ENCODE measurements at regions not wholly inside any gene's neighbourhood (a gene's known extent, or its start where the extent isn't known, plus 50 kb on each side); places are given as distances from the start of the nearest gene placed in this dataset.

DNA sequence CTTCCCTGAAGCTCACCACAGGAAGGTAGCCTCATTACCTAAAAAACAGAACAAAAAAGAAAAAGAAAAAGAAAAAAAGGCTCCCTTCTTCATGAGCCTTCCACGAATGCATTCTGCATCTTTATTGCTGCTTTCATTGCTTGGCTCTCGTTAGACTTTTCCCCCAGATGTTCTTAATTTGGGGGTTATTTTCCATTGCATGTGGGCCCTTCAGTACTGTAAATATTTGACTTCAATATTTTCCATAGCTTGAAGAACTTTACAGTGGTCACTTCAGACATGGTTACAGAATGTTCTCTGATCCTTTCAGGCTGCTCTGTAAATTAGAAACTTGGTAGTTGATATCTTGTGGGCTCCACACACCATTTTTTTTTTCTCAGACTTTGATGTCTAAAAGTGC is 65.6 kb upstream of the COPS8 start:
- no peak overlapping the region for H3K27ac ChIP-seq
- TF ChIP-seq, protein P1, sequence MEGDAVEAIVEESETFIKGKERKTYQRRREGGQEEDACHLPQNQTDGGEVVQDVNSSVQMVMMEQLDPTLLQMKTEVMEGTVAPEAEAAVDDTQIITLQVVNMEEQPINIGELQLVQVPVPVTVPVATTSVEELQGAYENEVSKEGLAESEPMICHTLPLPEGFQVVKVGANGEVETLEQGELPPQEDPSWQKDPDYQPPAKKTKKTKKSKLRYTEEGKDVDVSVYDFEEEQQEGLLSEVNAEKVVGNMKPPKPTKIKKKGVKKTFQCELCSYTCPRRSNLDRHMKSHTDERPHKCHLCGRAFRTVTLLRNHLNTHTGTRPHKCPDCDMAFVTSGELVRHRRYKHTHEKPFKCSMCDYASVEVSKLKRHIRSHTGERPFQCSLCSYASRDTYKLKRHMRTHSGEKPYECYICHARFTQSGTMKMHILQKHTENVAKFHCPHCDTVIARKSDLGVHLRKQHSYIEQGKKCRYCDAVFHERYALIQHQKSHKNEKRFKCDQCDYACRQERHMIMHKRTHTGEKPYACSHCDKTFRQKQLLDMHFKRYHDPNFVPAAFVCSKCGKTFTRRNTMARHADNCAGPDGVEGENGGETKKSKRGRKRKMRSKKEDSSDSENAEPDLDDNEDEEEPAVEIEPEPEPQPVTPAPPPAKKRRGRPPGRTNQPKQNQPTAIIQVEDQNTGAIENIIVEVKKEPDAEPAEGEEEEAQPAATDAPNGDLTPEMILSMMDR (IDR thresholded peaks at IDR 0.05) = no peak
- TF ChIP-seq ZFX (IDR thresholded peaks at IDR 0.05; ENCODE audit: borderline replicate concordance) = no peak

- no peak overlapping the region for H3K27ac ChIP-seq
- no peak for TF ChIP-seq ZFX (IDR thresholded peaks at IDR 0.05; ENCODE audit: borderline replicate concordance)
These were observed 63.2 kb upstream of the COPS8 start for GRCh38 chr2:237022533-237022932.

DNA sequence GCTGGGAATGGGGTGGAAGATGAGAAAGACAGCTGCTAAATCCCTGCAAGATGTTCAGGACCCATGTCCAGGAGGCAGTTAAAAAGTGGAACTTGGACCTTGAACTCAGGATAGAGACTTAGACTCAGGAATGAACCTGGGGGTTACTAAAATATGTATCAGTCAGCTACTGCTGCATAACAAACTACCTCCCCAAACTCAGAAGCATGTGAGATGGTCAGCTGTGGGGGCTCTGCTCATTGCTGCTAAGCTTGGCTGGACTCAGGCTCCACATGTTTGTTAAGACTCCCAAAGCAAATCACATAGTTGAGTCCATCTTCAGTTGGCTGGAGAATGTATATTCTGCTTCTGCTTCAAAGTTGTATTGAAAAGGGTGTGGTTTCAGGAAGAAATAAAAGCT is 61.4 kb upstream of the COPS8 start:
- TF ChIP-seq, protein P1 (IDR thresholded peaks at IDR 0.05) = no peak
- TF ChIP-seq ZFX (IDR thresholded peaks at IDR 0.05; ENCODE audit: borderline replicate concordance) = no peak
- H3K27ac ChIP-seq = no peak overlapping the region

DNA sequence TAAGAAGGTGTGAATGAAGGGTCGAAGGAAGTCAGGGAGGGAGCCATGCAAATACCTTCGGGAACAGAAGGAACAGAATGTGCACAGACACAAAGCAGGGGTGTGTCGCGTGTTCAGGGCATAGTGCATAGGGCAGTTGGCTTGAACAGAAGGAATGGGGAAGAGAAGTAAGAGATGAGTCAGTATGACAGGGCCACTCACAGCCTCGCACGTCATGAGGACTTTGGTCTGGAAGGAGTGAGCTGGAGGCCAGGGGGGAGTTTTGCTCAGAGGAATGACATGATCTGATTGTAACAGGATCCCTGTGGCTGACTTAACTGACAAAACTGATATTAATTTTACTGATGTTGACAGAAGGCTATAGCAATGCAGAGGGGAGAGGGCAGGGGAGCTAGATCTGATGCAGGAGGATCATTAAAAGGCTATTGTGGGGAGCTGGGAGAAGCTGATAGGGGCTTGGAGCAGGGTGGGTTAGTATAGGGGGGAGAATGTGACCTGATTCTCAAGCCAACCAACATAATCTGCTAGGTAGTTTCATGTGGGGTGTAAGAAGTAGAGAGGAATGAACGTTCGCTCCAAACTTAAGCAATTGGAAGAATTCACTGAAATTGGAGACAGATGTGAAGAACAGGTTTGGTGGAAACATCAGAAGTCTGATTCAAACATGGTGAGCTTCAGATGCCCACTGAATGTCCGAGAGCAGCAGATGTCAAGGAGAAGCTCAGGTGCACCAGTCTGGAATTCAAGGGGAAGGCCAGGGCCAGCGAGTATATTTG is 60.4 kb upstream of the COPS8 start:
- TF ChIP-seq ZFX (IDR thresholded peaks at IDR 0.05; ENCODE audit: borderline replicate concordance) = no peak
- TF ChIP-seq, protein P1 (IDR thresholded peaks at IDR 0.05) = no peak
- no peak overlapping the region for H3K27ac ChIP-seq

GRCh38 chr2:237026981-237027711 is 58.5 kb upstream of the COPS8 start:
- H3K27ac ChIP-seq = no peak overlapping the region
- no peak for TF ChIP-seq ZFX (IDR thresholded peaks at IDR 0.05; ENCODE audit: borderline replicate concordance)
- TF ChIP-seq, protein P1 (IDR thresholded peaks at IDR 0.05) = peak; percentile 84

DNA sequence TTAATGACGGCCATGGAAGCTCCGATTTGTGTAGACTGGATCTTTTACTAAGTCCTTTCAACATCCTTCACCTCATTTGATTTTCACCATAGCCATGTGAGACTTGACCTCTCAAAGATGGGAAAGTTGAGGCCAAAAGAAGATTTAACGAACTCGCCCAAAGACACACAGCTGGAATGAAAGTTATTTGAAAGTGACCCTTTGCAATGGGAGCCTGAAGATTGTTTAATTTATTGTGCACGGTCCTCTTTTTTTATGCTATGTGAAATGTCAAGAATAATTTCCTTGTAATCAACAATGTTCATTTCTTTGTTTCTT is 58.0 kb upstream of the COPS8 start:
- no peak for TF ChIP-seq ZFX (IDR thresholded peaks at IDR 0.05; ENCODE audit: borderline replicate concordance)
- TF ChIP-seq, protein P1 (IDR thresholded peaks at IDR 0.05) = peak; percentile 60
- H3K27ac ChIP-seq = no peak overlapping the region

- H3K27ac ChIP-seq = no peak overlapping the region
- no peak for TF ChIP-seq ZFX (IDR thresholded peaks at IDR 0.05; ENCODE audit: borderline replicate concordance)
- TF ChIP-seq, protein P1 (IDR thresholded peaks at IDR 0.05) = no peak
These were observed 55.3 kb upstream of the COPS8 start for GRCh38 chr2:237030382-237030781.

Data from 22Rv1 (cell line).